Trophoblast cell (in vitro differentiated cells and primary cell): ENCODE measurements at regions not wholly inside any gene's neighbourhood (a gene's known extent, or its start where the extent isn't known, plus 50 kb on each side); places are given as distances from the start of the nearest gene placed in this dataset.

Experiments
- DNase-seq, 2 donors: peaks; one replicate each; pipeline ENCODE4 v3.0.0-alpha.2; 2016
- H2AFZ ChIP-seq: 2 replicates; pipeline ENCODE4 v1.6.1; 2013; ENCODE audit warnings: low read length, moderate library complexity, mild to moderate bottlenecking; ENCODE audit not compliant: insufficient read depth, poor library complexity
- H2AK5ac ChIP-seq: 2 replicates; pipeline ENCODE4 v1.6.1; 2013; ENCODE audit warnings: mild to moderate bottlenecking, low read length
- H2BK120ac ChIP-seq: 2 replicates; pipeline ENCODE4 v1.6.1; 2013; ENCODE audit warnings: low read length, mild to moderate bottlenecking, moderate library complexity; ENCODE audit not compliant: insufficient read depth, poor library complexity
- H2BK12ac ChIP-seq: 2 replicates; pipeline ENCODE4 v1.6.1; 2013; ENCODE audit warnings: mild to moderate bottlenecking, low read length, moderate library complexity
- H2BK5ac ChIP-seq: 2 replicates; pipeline ENCODE4 v1.6.1; 2013; ENCODE audit warnings: low read length, low read depth, moderate library complexity, mild to moderate bottlenecking; ENCODE audit not compliant: poor library complexity
- H3K14ac ChIP-seq: 2 replicates; pipeline ENCODE4 v1.6.1; 2013; ENCODE audit warnings: mild to moderate bottlenecking, low read length
- H3K18ac ChIP-seq: 2 replicates; pipeline ENCODE4 v1.6.1; 2013; ENCODE audit warnings: mild to moderate bottlenecking, low read length
- H3K23ac ChIP-seq: 2 replicates; pipeline ENCODE4 v1.6.1; 2013; ENCODE audit warnings: low read length
- H3K27ac ChIP-seq: 2 replicates; pipeline ENCODE4 v1.5.1; 2013; ENCODE audit warnings: low read depth, mild to moderate bottlenecking, inconsistent platforms, low read length, moderate library complexity
- H3K27me3 ChIP-seq: 2 replicates; pipeline ENCODE4 v1.6.1; 2013; ENCODE audit warnings: inconsistent platforms, mild to moderate bottlenecking, low read length, moderate library complexity; ENCODE audit not compliant: insufficient read depth
- H3K36me3 ChIP-seq, 2 experiments: 1 replicate in 1 of 2; 2 replicates in 1 of 2; pipeline ENCODE4 v1.6.1; 2013; ENCODE audit warnings: low read length in 2 of 2, mild to moderate bottlenecking in 2 of 2, moderate library complexity in 1 of 2; ENCODE audit not compliant: insufficient read depth in 2 of 2, control insufficient read depth in 1 of 2
- H3K4ac ChIP-seq: 2 replicates; pipeline ENCODE4 v1.6.1; 2013; ENCODE audit warnings: low read depth, mild to moderate bottlenecking, low read length, moderate library complexity
- H3K4me1 ChIP-seq, 2 experiments: 1 replicate in 1 of 2; 2 replicates in 1 of 2; pipeline ENCODE4 v1.6.1; 2013; ENCODE audit warnings: low read length in 2 of 2, mild to moderate bottlenecking in 2 of 2, moderate library complexity in 1 of 2; ENCODE audit not compliant: insufficient read depth in 2 of 2, control insufficient read depth in 1 of 2
- H3K4me2 ChIP-seq: 2 replicates; pipeline ENCODE4 v1.6.1; 2013; ENCODE audit warnings: inconsistent platforms, mild to moderate bottlenecking, low read length, moderate library complexity
- H3K4me3 ChIP-seq: 2 replicates; pipeline ENCODE4 v1.5.1; 2013; ENCODE audit warnings: mild to moderate bottlenecking, low read depth, low read length, inconsistent platforms
- H3K79me1 ChIP-seq: one replicate; pipeline ENCODE4 v1.6.1; 2013; ENCODE audit warnings: low read length
- H3K79me2 ChIP-seq: 2 replicates; pipeline ENCODE4 v1.6.1; 2013; ENCODE audit warnings: low read length, mild to moderate bottlenecking; ENCODE audit not compliant: control insufficient read depth, insufficient read depth, poor library complexity
- H3K9ac ChIP-seq: 2 replicates; pipeline ENCODE4 v1.6.1; 2013; ENCODE audit warnings: mild to moderate bottlenecking, low read length
- H3K9me3 ChIP-seq: 2 replicates; pipeline ENCODE4 v1.6.1; 2013; ENCODE audit warnings: low read depth, mild to moderate bottlenecking, control low read depth, inconsistent platforms, low read length; ENCODE audit not compliant: insufficient read depth
- H4K12ac ChIP-seq: 2 replicates; pipeline ENCODE4 v1.6.1; 2013; ENCODE audit warnings: low read depth, mild to moderate bottlenecking, low read length, moderate library complexity
- H4K8ac ChIP-seq: 2 replicates; pipeline ENCODE4 v1.6.1; 2013; ENCODE audit warnings: low read depth, mild to moderate bottlenecking, low read length, moderate library complexity
- H4K91ac ChIP-seq: one replicate; pipeline ENCODE4 v1.6.1; 2013; ENCODE audit warnings: low read depth, mild to moderate bottlenecking, low read length, moderate library complexity
- WGBS: extraction: QIAGEN DNeasy Blood & Tissue Kit; methylation state at CpG from one replicate; pipeline ENCODE4 v1.1.7; 2013; ENCODE audit warnings: missing lambda C conversion rate; ENCODE audit not compliant: insufficient read length, insufficient coverage; ENCODE audit errors: extremely low coverage; 5-methylcytosine and 5-hydroxymethylcytosine counted together

DNA sequence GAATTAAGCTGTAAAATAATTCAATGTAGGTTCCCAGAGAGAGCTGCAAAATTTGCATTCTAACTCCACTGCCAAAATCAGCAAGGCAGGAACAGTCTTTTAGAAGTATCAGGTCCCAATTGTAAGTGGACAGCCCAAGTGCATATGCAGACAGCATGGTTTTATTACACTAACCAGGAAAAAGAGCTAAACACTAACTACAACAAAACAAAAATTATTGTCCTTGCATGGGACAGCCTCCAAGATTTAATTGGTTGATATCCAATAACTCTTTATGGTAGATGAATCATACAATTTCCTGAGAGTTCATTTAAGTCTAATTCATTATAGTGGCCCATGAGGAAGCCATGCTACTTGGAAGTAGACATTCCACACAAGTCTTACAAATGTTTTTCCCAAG, 154.3 kb upstream of the ZNF648 start:
- H3K14ac ChIP-seq = no peak overlapping the region
- no peaks in the 10 kb centered on the region for H3K36me3 ChIP-seq
- H2BK5ac ChIP-seq = no peak overlapping the region
- peaks cover 0 to 2% of the 10 kb centered on the region in 2 experiments for H3K4me1 ChIP-seq
- no peak overlapping the region for H3K23ac ChIP-seq
- no peak overlapping the region for H2AFZ ChIP-seq
- no peak overlapping the region for H4K91ac ChIP-seq
- no peak overlapping the region for H3K9ac ChIP-seq
- DNase-seq = no peak
- H3K27ac ChIP-seq = no peak overlapping the region
- H2BK12ac ChIP-seq = no peak overlapping the region
- no peak overlapping the region for H3K4me2 ChIP-seq
- no peak overlapping the region for H3K4me3 ChIP-seq
- H4K12ac ChIP-seq = no peak overlapping the region
- H3K79me2 ChIP-seq = no peaks in the 10 kb centered on the region
- H4K8ac ChIP-seq = no peak overlapping the region
- no peak overlapping the region for H2BK120ac ChIP-seq
- no peak overlapping the region for H3K18ac ChIP-seq
- H3K79me1 ChIP-seq = no peaks in the 10 kb centered on the region
- H3K27me3 ChIP-seq = no peaks in the 10 kb centered on the region
- H2AK5ac ChIP-seq = no peak overlapping the region
- H3K4ac ChIP-seq = no peak overlapping the region
- no peaks in the 10 kb centered on the region for H3K9me3 ChIP-seq

DNA sequence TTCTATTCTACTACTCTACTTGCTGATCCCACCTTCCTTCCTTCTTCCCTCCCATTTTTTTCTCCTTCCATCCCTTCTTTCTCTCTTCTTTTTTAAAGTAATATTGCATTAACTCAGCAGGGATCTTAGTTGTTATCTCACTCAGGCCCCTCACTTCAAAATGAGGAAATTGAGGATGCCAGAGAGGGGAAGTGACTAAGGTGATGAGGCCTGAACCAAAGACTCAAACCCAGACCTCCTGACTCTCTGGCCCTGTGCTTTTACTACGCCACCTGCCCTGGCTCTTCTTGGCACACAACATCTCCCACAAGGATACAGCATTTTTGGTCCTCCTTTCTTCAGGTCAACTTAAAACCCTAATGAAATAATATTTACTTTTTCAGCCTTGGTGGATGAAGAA, 151.7 kb upstream of the ZNF648 start:
- WGBS = no CpG with 5 or more reads among the region's 1 CpG
- Histone ChIP-seq H3K4me3 (no peak overlapping the region), H3K9me3 (no peaks in the 10 kb centered on the region), H2BK12ac (no peak overlapping the region), H2AK5ac (no peak overlapping the region), H4K8ac (no peak overlapping the region), H3K4ac (no peak overlapping the region), H4K91ac (no peak overlapping the region), H3K27me3 (no peaks in the 10 kb centered on the region), H3K18ac (no peak overlapping the region), H3K27ac (no peak overlapping the region), H2BK120ac (no peak overlapping the region), H3K23ac (no peak overlapping the region), H2BK5ac (no peak overlapping the region), H3K14ac (no peak overlapping the region), H3K36me3 (no peaks in the 10 kb centered on the region), H3K9ac (no peak overlapping the region), H3K79me1 (no peaks in the 10 kb centered on the region), H2AFZ (no peak overlapping the region), H4K12ac (no peak overlapping the region), H3K4me1 (no peaks in the 10 kb centered on the region), H3K4me2 (no peak overlapping the region), H3K79me2 (no peaks in the 10 kb centered on the region)
- DNase-seq = no peak

DNA sequence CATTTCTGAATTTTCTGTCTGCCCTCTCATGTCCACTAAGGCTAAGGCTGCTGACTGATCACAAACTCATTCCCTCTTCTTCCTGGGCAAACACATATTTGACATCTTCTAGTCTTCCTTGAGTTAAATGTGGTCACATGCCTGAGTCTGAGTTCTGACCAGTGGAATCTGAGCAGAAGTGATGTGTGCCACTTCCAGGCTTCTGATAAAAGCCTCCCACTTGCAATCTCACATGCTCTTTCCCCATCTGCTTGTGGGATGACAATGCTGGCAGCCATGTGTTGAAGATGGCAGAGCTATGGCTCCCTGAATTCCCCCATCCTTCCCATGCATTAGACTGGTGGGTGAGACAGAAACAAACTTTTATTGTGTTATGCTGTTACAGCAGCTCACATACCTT, 149.9 kb upstream of the ZNF648 start:
- no peak overlapping the region for H4K12ac ChIP-seq
- H4K91ac ChIP-seq = no peak overlapping the region
- H2BK5ac ChIP-seq = no peak overlapping the region
- H3K4me3 ChIP-seq = no peak overlapping the region
- peaks cover 5 to 7% of the 10 kb centered on the region in 2 experiments for H3K4me1 ChIP-seq
- H3K4me2 ChIP-seq = no peak overlapping the region
- H3K4ac ChIP-seq = no peak overlapping the region
- H3K9me3 ChIP-seq = no peaks in the 10 kb centered on the region
- no peak overlapping the region for H3K18ac ChIP-seq
- H3K23ac ChIP-seq = no peak overlapping the region
- no peak overlapping the region for H2BK12ac ChIP-seq
- H3K36me3 ChIP-seq = no peaks in the 10 kb centered on the region
- H2AK5ac ChIP-seq = no peak overlapping the region
- no peak overlapping the region for H4K8ac ChIP-seq
- no peaks in the 10 kb centered on the region for H3K27me3 ChIP-seq
- DNase-seq = no peak
- no peak overlapping the region for H2BK120ac ChIP-seq
- no peak overlapping the region for H3K9ac ChIP-seq
- H3K27ac ChIP-seq = no peak overlapping the region
- no peaks in the 10 kb centered on the region for H3K79me2 ChIP-seq
- no peak overlapping the region for H2AFZ ChIP-seq
- H3K79me1 ChIP-seq = no peaks in the 10 kb centered on the region
- no peak overlapping the region for H3K14ac ChIP-seq

DNA sequence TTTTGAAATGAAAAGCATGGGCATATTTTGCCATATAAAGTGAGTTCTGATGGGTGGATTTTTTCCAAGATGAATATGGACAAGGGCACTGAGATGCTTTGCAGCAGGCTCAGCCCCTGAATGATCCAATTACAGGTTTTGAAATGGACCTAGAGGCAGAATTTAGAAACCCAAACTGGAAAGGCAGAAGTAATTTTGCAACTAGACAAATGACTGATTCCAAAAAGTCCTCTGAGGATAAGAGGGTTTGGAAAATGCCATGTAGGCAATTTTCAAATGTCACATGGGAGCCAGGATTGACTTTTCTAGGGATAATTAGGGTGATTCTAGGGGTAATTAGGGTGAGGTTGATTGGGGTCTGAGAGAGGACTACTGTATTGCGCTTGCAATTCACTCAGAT, 148.9 kb upstream of the ZNF648 start:
- Histone ChIP-seq H3K27ac (no peak overlapping the region), H3K4me2 (no peak overlapping the region), H2AK5ac (no peak overlapping the region), H3K79me2 (no peaks in the 10 kb centered on the region), H3K4me1 (peaks cover 5 to 7% of the 10 kb centered on the region in 2 experiments), H4K12ac (no peak overlapping the region), H2BK12ac (no peak overlapping the region), H3K23ac (no peak overlapping the region), H3K9me3 (no peaks in the 10 kb centered on the region), H3K4ac (no peak overlapping the region), H2BK5ac (no peak overlapping the region), H3K36me3 (no peaks in the 10 kb centered on the region), H3K14ac (no peak overlapping the region), H2BK120ac (no peak overlapping the region), H3K79me1 (no peaks in the 10 kb centered on the region), H4K8ac (no peak overlapping the region), H3K18ac (no peak overlapping the region), H3K9ac (no peak overlapping the region), H4K91ac (no peak overlapping the region), H3K4me3 (no peak overlapping the region), H2AFZ (no peak overlapping the region), H3K27me3 (no peaks in the 10 kb centered on the region)
- no peak for DNase-seq
- WGBS = no CpG with 5 or more reads among the region's 1 CpG

DNA sequence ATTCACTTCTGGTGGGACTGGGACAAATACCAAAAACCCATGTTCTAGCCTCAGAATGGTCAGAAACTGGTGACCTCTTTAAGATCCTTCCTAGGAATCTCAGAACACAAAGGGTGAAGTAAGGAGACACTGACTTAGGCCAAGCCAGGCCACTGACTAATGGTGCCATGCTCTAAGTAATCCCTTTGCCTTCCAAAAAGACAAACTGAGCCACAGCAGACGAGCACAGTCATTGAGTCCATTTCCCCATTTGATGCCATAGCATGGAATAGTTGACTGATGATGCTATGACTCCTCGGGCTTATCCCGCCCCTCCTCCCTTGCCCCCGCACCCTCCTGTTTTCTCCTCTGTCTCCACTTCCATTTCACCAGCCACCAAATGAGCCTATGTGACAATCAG, 145.8 kb upstream of the ZNF648 start:
- no peak overlapping the region for H4K8ac ChIP-seq
- no peak overlapping the region for H3K23ac ChIP-seq
- H3K36me3 ChIP-seq = no peaks in the 10 kb centered on the region

More for the DNA sequence above, 145.8 kb upstream of the ZNF648 start:
- H4K12ac ChIP-seq = no peak overlapping the region
- no peak overlapping the region for H3K4ac ChIP-seq
- no peak overlapping the region for H3K14ac ChIP-seq
- H2AFZ ChIP-seq = no peak overlapping the region
- no peaks in the 10 kb centered on the region for H3K9me3 ChIP-seq
- WGBS = no CpG with 5 or more reads among the region's 4 CpGs
- H3K4me1 ChIP-seq = peaks cover 5 to 7% of the 10 kb centered on the region in 2 experiments
- no peak overlapping the region for H3K4me2 ChIP-seq
- no peak overlapping the region for H3K4me3 ChIP-seq
- no peak overlapping the region for H2AK5ac ChIP-seq
- no peak overlapping the region for H3K27ac ChIP-seq
- no peaks in the 10 kb centered on the region for H3K79me2 ChIP-seq
- H2BK12ac ChIP-seq = no peak overlapping the region
- no peak overlapping the region for H3K18ac ChIP-seq
- no peak overlapping the region for H4K91ac ChIP-seq
- H2BK120ac ChIP-seq = no peak overlapping the region
- H3K79me1 ChIP-seq = no peaks in the 10 kb centered on the region
- no peak overlapping the region for H3K9ac ChIP-seq
- DNase-seq = no peak
- no peaks in the 10 kb centered on the region for H3K27me3 ChIP-seq
- H2BK5ac ChIP-seq = no peak overlapping the region
